DND-41 (cell line): ENCODE measurements at regions not wholly inside any gene's neighbourhood (a gene's known extent, or its start where the extent isn't known, plus 50 kb on each side); places are given as distances from the start of the nearest gene placed in this dataset.

Experiments used
- CTCF ChIP-seq: IDR thresholded peaks from 2 replicates; pipeline ENCODE4 v1.5.1; 2012; ENCODE audit warnings: borderline replicate concordance, low read length, moderate library complexity, mild to moderate bottlenecking; ENCODE audit not compliant: poor library complexity, severe bottlenecking; ENCODE audit errors: extremely low read depth
- EZH2 ChIP-seq: IDR thresholded peaks from 3 replicates; pipeline ENCODE4 v1.6.1; 2012; ENCODE audit warnings: borderline replicate concordance, low read depth, mild to moderate bottlenecking, moderate library complexity, low read length, inconsistent platforms; ENCODE audit not compliant: severe bottlenecking

- no peak for TF ChIP-seq EZH2
- no peak for TF ChIP-seq CTCF
Measured at GRCh38 chrX:39431893-39432292, 630.6 kb downstream of the MID1IP1 start.
